ENCODE measurements at regions not wholly inside any gene's neighbourhood (a gene's known extent, or its start where the extent isn't known, plus 50 kb on each side); places are given as distances from the start of the nearest gene placed in this dataset.
"Not testable (repeated sequence)": the region's sequence is repeated elsewhere in the genome, so short reads cannot be mapped to it uniquely, and the experiment has no call there.

- peak; percentile 59 for DNase-seq (ENCODE audit: low spot score)
Measured at GRCh38 chr3:55297245-55297644, 189.9 kb downstream of the WNT5A start.

GRCh38 chr3:55296791-55297190, 190.3 kb downstream of the WNT5A start:
- DNase-seq (ENCODE audit: low spot score), result no peak

GRCh38 chr3:55296030-55296429, 191.1 kb downstream of the WNT5A start:
- no peak for DNase-seq (ENCODE audit: low spot score)

- DNase-seq (ENCODE audit: low spot score), result no peak
Measured at GRCh38 chr3:55294557-55294956, 192.5 kb downstream of the WNT5A start.

GRCh38 chr3:55292360-55292759, 194.7 kb downstream of the WNT5A start:
- DNase-seq (ENCODE audit: low spot score), result no peak

GRCh38 chr3:55288657-55289056, 198.4 kb downstream of the WNT5A start:
- DNase-seq (ENCODE audit: low spot score), result no peak

- no peak for DNase-seq (ENCODE audit: low spot score)
Measured at GRCh38 chr3:55286693-55287092, 200.4 kb downstream of the WNT5A start.

- no peak for DNase-seq (ENCODE audit: low spot score)
Measured at GRCh38 chr3:55285156-55285555, 201.9 kb downstream of the WNT5A start.

- DNase-seq (ENCODE audit: low spot score), result no peak
Measured at GRCh38 chr3:55283441-55283925, 203.6 kb downstream of the WNT5A start.

- no peak for DNase-seq (ENCODE audit: low spot score)
Measured at GRCh38 chr3:55282994-55283393, 204.1 kb downstream of the WNT5A start.

- DNase-seq (ENCODE audit: low spot score), result no peak
Measured at GRCh38 chr3:55272031-55272645, 215.0 kb downstream of the WNT5A start.

- no peak for DNase-seq (ENCODE audit: low spot score)
Measured at GRCh38 chr3:55271549-55271948, 215.6 kb downstream of the WNT5A start.

- no peak for DNase-seq (ENCODE audit: low spot score)
Measured at GRCh38 chr3:55270976-55271375, 216.1 kb downstream of the WNT5A start.

GRCh38 chr3:55269636-55270035, 217.5 kb downstream of the WNT5A start:
- no peak for DNase-seq (ENCODE audit: low spot score)

- no peak for DNase-seq (ENCODE audit: low spot score)
Measured at GRCh38 chr3:55269096-55269495, 218.0 kb downstream of the WNT5A start.

GRCh38 chr3:55267206-55267930, 219.7 kb downstream of the WNT5A start:
- DNase-seq (ENCODE audit: low spot score), result no peak

- DNase-seq (ENCODE audit: low spot score), result no peak
Measured at GRCh38 chr3:55264919-55265318, 222.2 kb downstream of the WNT5A start.

GRCh38 chr3:55252921-55253320, 234.2 kb downstream of the WNT5A start:
- DNase-seq (ENCODE audit: low spot score), result no peak

- not testable (repeated sequence) for DNase-seq (ENCODE audit: low spot score)
Measured at GRCh38 chr3:55249156-55249555, 237.9 kb downstream of the WNT5A start.

- DNase-seq (ENCODE audit: low spot score), result no peak
Measured at GRCh38 chr3:55247666-55248065, 239.4 kb downstream of the WNT5A start.

GRCh38 chr3:55246033-55246432, 241.1 kb downstream of the WNT5A start:
- peak; percentile 58 for DNase-seq (ENCODE audit: low spot score)

GRCh38 chr3:55245351-55245750, 241.8 kb downstream of the WNT5A start:
- no peak for DNase-seq (ENCODE audit: low spot score)

- DNase-seq (ENCODE audit: low spot score), result no peak
Measured at GRCh38 chr3:55244247-55244646, 242.9 kb downstream of the WNT5A start.

All from umbilical cord (tissue), 1 donor.